SK-N-SH (cell line): ENCODE measurements at regions not wholly inside any gene's neighbourhood (a gene's known extent, or its start where the extent isn't known, plus 50 kb on each side); places are given as distances from the start of the nearest gene placed in this dataset.

Experiments used
- CTCF ChIA-PET: fragments of 300-600, 350-600 bp; formaldehyde crosslinking; extraction: SDS; loops from one replicate; lab custom pipeline; 2021; lab: Yijun Ruan, JAX
- POLR2A ChIA-PET: fragments of 350-600 bp; sonication (Branson Sonifier 250); formaldehyde crosslinking; extraction: SDS; loops from one replicate; lab custom pipeline; 2020; ENCODE audit warnings: antibody characterized with exemption, inconsistent platforms; lab: Yijun Ruan, JAX
- DNase-seq: peaks from one replicate; pipeline ENCODE4 v3.0.0; 2012
- H2AFZ ChIP-seq: fragments of 200-600 bp; sonication (generic); 2 replicates; pipeline ENCODE4 v1.8.1; 2016; ENCODE audit warnings: antibody characterized with exemption, mild to moderate bottlenecking, low read depth
- H3F3A ChIP-seq: fragments of 200-600 bp; sonication (generic); replicated peaks from 2 replicates; pipeline ENCODE3; 2016; ENCODE audit warnings: antibody characterized with exemption, mild to moderate bottlenecking; ENCODE audit not compliant: insufficient read depth
- H3K27ac ChIP-seq, 2 experiments: fragments of 200-500 bp in 1 of 2; fragments of 200-600 bp in 1 of 2; sonication (Bioruptor generic) in 1 of 2; sonication (generic), shearing (Covaris generic) in 1 of 2; 2 replicates each; pipeline versions ENCODE4 v1.5.1 to v1.6.1; 2014 to 2016; ENCODE audit warnings: low read depth in 2 of 2, inconsistent platforms in 1 of 2, low read length in 1 of 2, mild to moderate bottlenecking in 1 of 2, mixed read lengths in 1 of 2
- H3K27me3 ChIP-seq: fragments of 200-600 bp; sonication (generic), shearing (Covaris generic); 2 replicates; pipeline ENCODE4 v1.6.1; 2016; ENCODE audit warnings: mixed run types; ENCODE audit not compliant: insufficient read depth
- H3K36me3 ChIP-seq, 2 experiments: fragments of 200-500 bp in 1 of 2; fragments of 200-600 bp in 1 of 2; sonication (Bioruptor generic) in 1 of 2; sonication (generic) in 1 of 2; replicated peaks in 1 of 2; 2 replicates each; pipeline versions ENCODE3 to v1.5.1; 2014 to 2016; ENCODE audit warnings: low read length in 1 of 2, mild to moderate bottlenecking in 1 of 2; ENCODE audit not compliant: insufficient read depth in 2 of 2, control insufficient read depth in 1 of 2
- H3K4me1 ChIP-seq, 2 experiments: fragments of 200-500 bp in 1 of 2; fragments of 200-600 bp in 1 of 2; sonication (Bioruptor generic) in 1 of 2; sonication (generic), shearing (Covaris generic) in 1 of 2; 2 replicates each; pipeline versions ENCODE4 v1.5.1 to v1.6.1; 2014 to 2016; ENCODE audit warnings: low read depth in 1 of 2, low read length in 1 of 2, mixed run types in 1 of 2; ENCODE audit not compliant: insufficient read depth in 2 of 2, control insufficient read depth in 1 of 2
- H3K4me2 ChIP-seq: fragments of 200-600 bp; sonication (generic), shearing (Covaris generic); 2 replicates; pipeline ENCODE4 v1.6.1; 2017; ENCODE audit warnings: mixed run types
- H3K4me3 ChIP-seq, 2 experiments: fragments of 200-500 bp in 1 of 2; fragments of 200-600 bp in 1 of 2; sonication (Bioruptor generic) in 1 of 2; sonication (generic), shearing (Covaris generic) in 1 of 2; 2 replicates each; pipeline versions ENCODE4 v1.5.1 to v1.8.1; 2014 to 2016; ENCODE audit warnings: low read depth in 2 of 2, inconsistent platforms in 1 of 2, low read length in 1 of 2, mild to moderate bottlenecking in 1 of 2, mixed read lengths in 1 of 2, moderate library complexity in 1 of 2
- H3K79me2 ChIP-seq: fragments of 200-600 bp; sonication (generic); 2 replicates; pipeline ENCODE4 v1.8.1; 2017; ENCODE audit warnings: mild to moderate bottlenecking; ENCODE audit not compliant: insufficient read depth
- H3K9ac ChIP-seq: fragments of 200-600 bp; sonication (generic); 2 replicates; pipeline ENCODE4 v1.6.1; 2017; ENCODE audit warnings: mixed run types
- H3K9me2 ChIP-seq: fragments of 200-600 bp; sonication (generic); 2 replicates; pipeline ENCODE4 v1.6.1; 2017; ENCODE audit warnings: mixed run types
- H3K9me3 ChIP-seq: fragments of 200-600 bp; sonication (generic); 2 replicates; pipeline ENCODE4 v1.6.1; 2017; ENCODE audit warnings: mixed run types, mild to moderate bottlenecking, moderate library complexity
- H4K20me1 ChIP-seq: fragments of 200-600 bp; sonication (generic); 2 replicates; pipeline ENCODE4 v1.6.1; 2017; ENCODE audit warnings: mild to moderate bottlenecking, mixed run types; ENCODE audit not compliant: insufficient read depth
- EP300 ChIP-seq, 2 experiments: IDR thresholded peaks; 2 replicates each; pipeline versions ENCODE4 v1.4.0 to v1.6.1; 2012; ENCODE audit warnings: borderline replicate concordance in 1 of 2, low read depth in 1 of 2, low read length in 1 of 2
- EZH2phosphoT487 ChIP-seq: fragments of 200-600 bp; sonication (generic); IDR thresholded peaks from 2 replicates; pipeline ENCODE4 v1.6.1; 2017; ENCODE audit warnings: low read depth, mixed run types, mild to moderate bottlenecking, antibody characterized with exemption, moderate library complexity, borderline replicate concordance
- FOXM1 ChIP-seq: IDR thresholded peaks from 2 replicates; pipeline ENCODE4 v1.4.0; 2012; ENCODE audit warnings: low read depth, mild to moderate bottlenecking
- GABPA ChIP-seq: IDR thresholded peaks from 2 replicates; pipeline ENCODE4 v1.4.0; 2012; ENCODE audit warnings: low read depth, mild to moderate bottlenecking
- MXI1 ChIP-seq: IDR thresholded peaks from 2 replicates; pipeline ENCODE4 v1.6.1; 2012; ENCODE audit warnings: mild to moderate bottlenecking, low read depth, low read length, improper control_type of control experiment
- NRF1 ChIP-seq: IDR thresholded peaks from 2 replicates; pipeline ENCODE4 v1.6.1; 2012; ENCODE audit warnings: low read depth, mild to moderate bottlenecking, low read length
- TCF12 ChIP-seq: IDR thresholded peaks from 2 replicates; pipeline ENCODE4 v1.4.0; 2012
- YY1 ChIP-seq: IDR thresholded peaks from 2 replicates; pipeline ENCODE4 v1.4.0; 2012; ENCODE audit warnings: low read depth, mild to moderate bottlenecking
- WGBS: methylation state at CpG from one replicate; pipeline ENCODE4 v1.1.6; 2017; ENCODE audit warnings: low lambda C conversion rate; 5-methylcytosine and 5-hydroxymethylcytosine counted together
- TF ChIP-seq, protein P1 (sequence below): fragments of 150-350 bp; IDR thresholded peaks from 2 replicates; pipeline ENCODE4 v1.6.1; 2017; ENCODE audit warnings: antibody characterized with exemption, low read length, low read depth, borderline replicate concordance
- TF ChIP-seq, protein P2 (sequence below): IDR thresholded peaks from 2 replicates; pipeline ENCODE4 v1.6.1; 2012; ENCODE audit warnings: mild to moderate bottlenecking, low read depth, low read length, moderate library complexity
- TF ChIP-seq, protein P3 (sequence below): IDR thresholded peaks from 2 replicates; pipeline ENCODE4 v1.4.0; 2012; ENCODE audit warnings: low read depth, borderline replicate concordance
- TF ChIP-seq, protein P4 (sequence below): fragments of 150-350 bp; IDR thresholded peaks from 2 replicates; pipeline ENCODE4 v1.6.1; 2016; ENCODE audit warnings: mild to moderate bottlenecking, low read depth, low read length
- TF ChIP-seq, protein P5 (sequence below): IDR thresholded peaks from 2 replicates; pipeline ENCODE4 v1.4.0; 2012; ENCODE audit warnings: low read depth

DNA sequence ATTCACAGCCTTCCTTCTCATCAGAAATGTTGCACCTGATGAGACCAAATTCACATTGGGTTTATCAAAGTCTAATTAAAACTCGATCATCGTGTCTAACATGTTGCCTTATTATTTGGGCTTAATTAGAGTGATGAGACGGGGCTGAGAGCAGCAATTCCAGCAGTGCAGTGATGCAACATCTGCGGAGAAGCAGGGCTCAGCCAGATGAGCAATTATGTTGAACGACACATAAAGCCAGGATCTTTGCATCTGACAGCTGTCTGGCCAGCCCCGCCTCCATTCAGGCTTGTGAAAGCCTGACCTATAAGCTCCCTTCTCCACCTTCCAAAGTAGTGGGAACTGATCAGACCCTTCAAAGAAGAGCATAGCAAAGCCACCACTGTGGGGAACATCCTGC lies 109.8 kb downstream of the C1orf94 start:
- no peak overlapping the region for H3K4me3 ChIP-seq
- H3K9me2 ChIP-seq: no peaks in the 10 kb centered on the region
- DNase-seq: no peak
- ChIA-PET CTCF (no interaction called here), POLR2A (no interaction called here)
- H3F3A ChIP-seq: no peaks in the 10 kb centered on the region
- no peaks in the 10 kb centered on the region for H4K20me1 ChIP-seq
- no peak overlapping the region for H3K27ac ChIP-seq
- whole genome bisulfite sequencing: 17% methylated on average over 6 of the region's 6 CpGs
- H3K79me2 ChIP-seq: no peaks in the 10 kb centered on the region
- H3K4me2 ChIP-seq: no peak overlapping the region
- TF ChIP-seq, protein P1, sequence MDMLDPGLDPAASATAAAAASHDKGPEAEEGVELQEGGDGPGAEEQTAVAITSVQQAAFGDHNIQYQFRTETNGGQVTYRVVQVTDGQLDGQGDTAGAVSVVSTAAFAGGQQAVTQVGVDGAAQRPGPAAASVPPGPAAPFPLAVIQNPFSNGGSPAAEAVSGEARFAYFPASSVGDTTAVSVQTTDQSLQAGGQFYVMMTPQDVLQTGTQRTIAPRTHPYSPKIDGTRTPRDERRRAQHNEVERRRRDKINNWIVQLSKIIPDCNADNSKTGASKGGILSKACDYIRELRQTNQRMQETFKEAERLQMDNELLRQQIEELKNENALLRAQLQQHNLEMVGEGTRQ: no peak
- no peak for TF ChIP-seq NRF1
- TF ChIP-seq EP300 (IDR thresholded peaks at IDR 0.05; ENCODE audit: borderline replicate concordance in 1 of 2, low read depth in 1 of 2, low read length in 1 of 2): no peak
- TF ChIP-seq MXI1: no peak
- no peak for TF ChIP-seq YY1
- TF ChIP-seq GABPA: no peak
- no peak for TF ChIP-seq FOXM1
- TF ChIP-seq, protein P2, sequence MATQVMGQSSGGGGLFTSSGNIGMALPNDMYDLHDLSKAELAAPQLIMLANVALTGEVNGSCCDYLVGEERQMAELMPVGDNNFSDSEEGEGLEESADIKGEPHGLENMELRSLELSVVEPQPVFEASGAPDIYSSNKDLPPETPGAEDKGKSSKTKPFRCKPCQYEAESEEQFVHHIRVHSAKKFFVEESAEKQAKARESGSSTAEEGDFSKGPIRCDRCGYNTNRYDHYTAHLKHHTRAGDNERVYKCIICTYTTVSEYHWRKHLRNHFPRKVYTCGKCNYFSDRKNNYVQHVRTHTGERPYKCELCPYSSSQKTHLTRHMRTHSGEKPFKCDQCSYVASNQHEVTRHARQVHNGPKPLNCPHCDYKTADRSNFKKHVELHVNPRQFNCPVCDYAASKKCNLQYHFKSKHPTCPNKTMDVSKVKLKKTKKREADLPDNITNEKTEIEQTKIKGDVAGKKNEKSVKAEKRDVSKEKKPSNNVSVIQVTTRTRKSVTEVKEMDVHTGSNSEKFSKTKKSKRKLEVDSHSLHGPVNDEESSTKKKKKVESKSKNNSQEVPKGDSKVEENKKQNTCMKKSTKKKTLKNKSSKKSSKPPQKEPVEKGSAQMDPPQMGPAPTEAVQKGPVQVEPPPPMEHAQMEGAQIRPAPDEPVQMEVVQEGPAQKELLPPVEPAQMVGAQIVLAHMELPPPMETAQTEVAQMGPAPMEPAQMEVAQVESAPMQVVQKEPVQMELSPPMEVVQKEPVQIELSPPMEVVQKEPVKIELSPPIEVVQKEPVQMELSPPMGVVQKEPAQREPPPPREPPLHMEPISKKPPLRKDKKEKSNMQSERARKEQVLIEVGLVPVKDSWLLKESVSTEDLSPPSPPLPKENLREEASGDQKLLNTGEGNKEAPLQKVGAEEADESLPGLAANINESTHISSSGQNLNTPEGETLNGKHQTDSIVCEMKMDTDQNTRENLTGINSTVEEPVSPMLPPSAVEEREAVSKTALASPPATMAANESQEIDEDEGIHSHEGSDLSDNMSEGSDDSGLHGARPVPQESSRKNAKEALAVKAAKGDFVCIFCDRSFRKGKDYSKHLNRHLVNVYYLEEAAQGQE: no peak
- H3K36me3 ChIP-seq: no peaks in the 10 kb centered on the region
- H2AFZ ChIP-seq: no peak overlapping the region
- no peak overlapping the region for H3K9ac ChIP-seq
- H3K9me3 ChIP-seq: no peaks in the 10 kb centered on the region; the same call in 1 of the 2 replicates
- H3K27me3 ChIP-seq: no peaks in the 10 kb centered on the region
- H3K4me1 ChIP-seq: no peaks in the 10 kb centered on the region

DNA sequence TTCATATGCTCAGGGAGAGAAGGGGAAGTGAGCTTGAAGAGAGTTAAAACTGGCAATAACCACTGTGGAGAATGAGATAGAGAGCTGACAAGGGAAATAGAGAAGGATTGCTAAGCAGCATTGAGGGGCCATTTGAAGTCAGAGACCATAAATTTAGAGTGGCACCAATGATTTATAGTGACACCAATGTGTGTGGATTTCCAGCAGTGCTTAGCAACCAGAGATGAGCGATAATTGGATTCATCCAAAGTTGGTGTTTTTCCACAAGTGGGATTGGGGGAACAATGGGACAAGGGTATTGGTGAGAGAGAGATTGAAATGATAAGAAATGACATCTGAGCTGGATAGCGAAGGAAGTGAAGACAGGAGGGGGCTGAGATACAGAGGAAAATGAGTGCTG lies 114.1 kb downstream of the C1orf94 start:
- Histone ChIP-seq H3K9ac (no peak overlapping the region), H3K4me2 (no peak overlapping the region), H3K79me2 (no peaks in the 10 kb centered on the region), H3K4me1 (no peaks in the 10 kb centered on the region), H3K9me3 (no peaks in the 10 kb centered on the region; the same call in 1 of the 2 replicates), H3K27me3 (no peaks in the 10 kb centered on the region), H3K36me3 (no peaks in the 10 kb centered on the region), H2AFZ (no peak overlapping the region), H3K27ac (no peak overlapping the region), H4K20me1 (no peaks in the 10 kb centered on the region), H3K4me3 (no peak overlapping the region), H3F3A (no peaks in the 10 kb centered on the region), H3K9me2 (no peaks in the 10 kb centered on the region)
- CTCF ChIA-PET: interaction anchor here (1.5 kb wide), 2 partner anchors 367 to 678 kb away, joined by 3 to 4 read pairs; no protein-coding TSS in a partner anchor
- DNase-seq: no peak
- TF ChIP-seq EP300 (IDR thresholded peaks at IDR 0.05; ENCODE audit: borderline replicate concordance in 1 of 2, low read depth in 1 of 2, low read length in 1 of 2): no peak
- no peak for TF ChIP-seq EZH2phosphoT487
- no peak for TF ChIP-seq FOXM1
- no peak for TF ChIP-seq GABPA
- TF ChIP-seq TCF12: no peak
- TF ChIP-seq, protein P3, sequence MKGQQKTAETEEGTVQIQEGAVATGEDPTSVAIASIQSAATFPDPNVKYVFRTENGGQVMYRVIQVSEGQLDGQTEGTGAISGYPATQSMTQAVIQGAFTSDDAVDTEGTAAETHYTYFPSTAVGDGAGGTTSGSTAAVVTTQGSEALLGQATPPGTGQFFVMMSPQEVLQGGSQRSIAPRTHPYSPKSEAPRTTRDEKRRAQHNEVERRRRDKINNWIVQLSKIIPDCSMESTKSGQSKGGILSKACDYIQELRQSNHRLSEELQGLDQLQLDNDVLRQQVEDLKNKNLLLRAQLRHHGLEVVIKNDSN: no peak
- TF ChIP-seq, protein P4, sequence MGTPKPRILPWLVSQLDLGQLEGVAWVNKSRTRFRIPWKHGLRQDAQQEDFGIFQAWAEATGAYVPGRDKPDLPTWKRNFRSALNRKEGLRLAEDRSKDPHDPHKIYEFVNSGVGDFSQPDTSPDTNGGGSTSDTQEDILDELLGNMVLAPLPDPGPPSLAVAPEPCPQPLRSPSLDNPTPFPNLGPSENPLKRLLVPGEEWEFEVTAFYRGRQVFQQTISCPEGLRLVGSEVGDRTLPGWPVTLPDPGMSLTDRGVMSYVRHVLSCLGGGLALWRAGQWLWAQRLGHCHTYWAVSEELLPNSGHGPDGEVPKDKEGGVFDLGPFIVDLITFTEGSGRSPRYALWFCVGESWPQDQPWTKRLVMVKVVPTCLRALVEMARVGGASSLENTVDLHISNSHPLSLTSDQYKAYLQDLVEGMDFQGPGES: no peak
- TF ChIP-seq, protein P5, sequence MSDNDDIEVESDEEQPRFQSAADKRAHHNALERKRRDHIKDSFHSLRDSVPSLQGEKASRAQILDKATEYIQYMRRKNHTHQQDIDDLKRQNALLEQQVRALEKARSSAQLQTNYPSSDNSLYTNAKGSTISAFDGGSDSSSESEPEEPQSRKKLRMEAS: no peak
- 23% methylated on average over 2 of the region's 2 CpGs for WGBS
- POLR2A ChIA-PET: interaction anchor here (0.6 to 0.7 kb wide), 2 partner anchors 69 to 886 kb away, joined by 4 read pairs; no protein-coding TSS in a partner anchor
